ENCODE measurements at regions not wholly inside any gene's neighbourhood (a gene's known extent, or its start where the extent isn't known, plus 50 kb on each side); places are given as distances from the start of the nearest gene placed in this dataset.

- TF ChIP-seq REST (IDR thresholded peaks at IDR 0.05; ENCODE audit: borderline replicate concordance) = no peak
- TF ChIP-seq EZH2 (IDR thresholded peaks at IDR 0.05; ENCODE audit: borderline replicate concordance, insufficient read depth, low read length, poor library complexity, severe bottlenecking) = no peak
Measured at GRCh38 chr2:34806891-34807290, 1207.8 kb upstream of the FAM98A start.
